Neural crest cell (in vitro differentiated cells): ENCODE measurements at regions not wholly inside any gene's neighbourhood (a gene's known extent, or its start where the extent isn't known, plus 50 kb on each side); places are given as distances from the start of the nearest gene placed in this dataset.

Experiments used
- DNase-seq: peaks from one replicate; pipeline ENCODE4 v3.0.0; 2021; ENCODE audit warnings: low read depth, mixed read lengths, low spot score
- H3K27ac Mint-ChIP-seq: one replicate; pipeline ENCODE4 v1.8.0; 2021; ENCODE audit warnings: mild to moderate bottlenecking, mixed read lengths; ENCODE audit not compliant: unreplicated experiment
- H3K27me3 Mint-ChIP-seq: 2 replicates; pipeline ENCODE4 v1.8.0; 2021; ENCODE audit warnings: low read depth, mild to moderate bottlenecking, mixed read lengths
- H3K36me3 Mint-ChIP-seq: 2 replicates; pipeline ENCODE4 v1.8.0; 2021; ENCODE audit warnings: low read depth, mild to moderate bottlenecking, mixed read lengths
- H3K4me1 Mint-ChIP-seq: 2 replicates; pipeline ENCODE4 v1.8.0; 2021; ENCODE audit warnings: mixed read lengths
- H3K4me3 Mint-ChIP-seq: one replicate; pipeline ENCODE4 v1.8.0; 2021; ENCODE audit warnings: mild to moderate bottlenecking, mixed read lengths
- H3K9me3 Mint-ChIP-seq: 2 replicates; pipeline ENCODE4 v1.8.0; 2021; ENCODE audit warnings: mixed read lengths
- CTCF ChIP-seq: fragments of 200-600 bp; sonication (generic); conservative IDR thresholded peaks from 2 replicates; pipeline ENCODE4 v1.5.0; 2021; ENCODE audit warnings: antibody characterized with exemption, mild to moderate bottlenecking

DNA sequence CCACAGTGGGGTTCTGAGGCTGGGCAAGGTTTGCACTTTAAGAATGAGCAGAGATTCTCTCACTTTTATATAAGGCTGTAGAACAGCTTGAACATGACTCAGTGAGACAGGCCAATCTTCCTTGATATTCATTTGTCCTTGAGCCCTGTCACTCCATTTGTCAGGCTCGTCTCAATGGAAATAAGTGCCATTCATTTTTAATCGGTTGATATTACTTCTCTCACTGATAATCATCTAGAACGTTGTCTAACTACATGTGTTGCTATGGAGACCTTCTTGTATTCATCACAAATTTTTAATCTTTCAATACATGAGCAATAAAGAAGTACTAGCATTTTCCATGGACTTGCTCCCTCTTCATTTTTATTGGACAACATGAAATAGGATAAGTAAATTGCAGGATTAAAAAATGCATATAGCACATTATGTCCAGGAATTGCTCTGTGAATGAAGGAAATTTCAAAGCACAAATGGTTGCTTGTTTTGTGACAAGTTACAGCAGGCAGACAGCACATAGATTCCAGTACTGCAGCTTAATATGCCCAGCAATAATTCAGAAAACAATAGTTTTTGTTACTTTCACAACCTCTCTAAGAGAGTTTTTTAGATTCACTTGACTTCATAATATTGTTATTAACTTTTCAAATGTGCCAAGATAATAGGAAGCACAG lies 1178.4 kb upstream of the ATXN8OS start:
- no peaks in the 10 kb centered on the region for H3K36me3 Mint-ChIP-seq
- no peak for TF ChIP-seq CTCF
- no peaks in the 10 kb centered on the region for H3K27me3 Mint-ChIP-seq
- no peak for DNase-seq
- no peak overlapping the region for H3K4me3 Mint-ChIP-seq
- peaks cover 3% of the 10 kb centered on the region for H3K9me3 Mint-ChIP-seq
- no peak overlapping the region for H3K27ac Mint-ChIP-seq
- no peaks in the 10 kb centered on the region for H3K4me1 Mint-ChIP-seq

DNA sequence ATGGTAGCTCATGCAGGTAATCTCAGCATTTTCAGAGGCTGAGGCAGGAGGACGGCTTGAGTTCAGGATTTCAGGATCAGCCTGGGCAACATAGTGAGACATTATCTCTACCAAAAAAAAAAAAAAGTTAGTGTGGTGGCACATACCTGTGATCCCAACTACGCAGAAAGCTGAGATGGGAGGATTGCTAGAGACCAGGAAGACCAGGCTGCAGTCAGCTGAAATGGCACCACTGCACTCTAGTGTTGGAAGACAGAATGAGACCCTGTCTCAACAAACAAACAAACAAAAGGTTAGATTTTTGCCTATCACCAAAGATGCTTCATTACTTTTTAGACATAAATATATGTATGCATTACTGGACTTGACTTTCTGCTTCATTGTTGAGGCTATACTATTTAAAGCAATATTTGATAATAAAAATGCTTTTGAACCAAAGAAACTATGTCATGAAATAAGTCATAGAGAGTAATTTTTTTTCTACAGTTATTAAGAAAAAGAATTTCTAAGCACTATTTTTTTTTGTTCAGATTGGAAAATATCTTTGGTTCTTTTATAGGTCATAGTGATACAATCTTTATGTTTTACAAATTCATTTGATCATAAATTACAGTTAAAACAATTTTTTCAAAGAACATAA lies 1180.1 kb upstream of the ATXN8OS start:
- no peaks in the 10 kb centered on the region for H3K36me3 Mint-ChIP-seq
- H3K27ac Mint-ChIP-seq: no peak overlapping the region
- peak; percentile 82 for TF ChIP-seq CTCF
- H3K4me1 Mint-ChIP-seq: no peaks in the 10 kb centered on the region
- H3K4me3 Mint-ChIP-seq: no peak overlapping the region
- no peaks in the 10 kb centered on the region for H3K27me3 Mint-ChIP-seq
- DNase-seq: peak; percentile 16
- H3K9me3 Mint-ChIP-seq: peaks cover 3% of the 10 kb centered on the region

GRCh38 chr13:68923995-68924394 lies 1183.6 kb upstream of the ATXN8OS start:
- TF ChIP-seq CTCF: no peak
- Mint-ChIP-seq H3K4me3 (no peak overlapping the region), H3K4me1 (no peaks in the 10 kb centered on the region)

DNA sequence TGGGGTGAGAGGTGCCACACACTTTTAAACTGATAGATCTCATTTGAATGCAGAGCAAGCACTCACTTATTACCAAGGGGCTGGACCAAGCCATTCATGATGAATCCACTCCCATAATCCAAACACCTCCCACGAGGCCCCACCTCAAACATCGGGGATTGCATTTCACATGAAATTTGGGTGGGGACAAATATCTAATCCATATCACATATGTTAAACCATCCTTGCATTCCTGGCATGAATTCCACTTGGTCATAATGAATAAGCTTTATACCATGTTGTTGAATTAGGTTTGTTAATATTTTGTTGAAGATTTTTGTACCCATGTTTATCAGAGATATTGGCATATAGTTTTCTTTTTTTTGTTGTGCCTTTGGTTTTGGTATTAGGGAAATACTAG lies 1198.7 kb upstream of the ATXN8OS start:
- Mint-ChIP-seq H3K27me3 (no peaks in the 10 kb centered on the region), H3K27ac (no peak overlapping the region), H3K4me3 (no peak overlapping the region), H3K4me1 (no peaks in the 10 kb centered on the region), H3K9me3 (peaks cover 32% of the 10 kb centered on the region), H3K36me3 (peaks cover 13% of the 10 kb centered on the region)
- no peak for TF ChIP-seq CTCF
- no peak for DNase-seq

More at GRCh38 chr13:68923995-68924394, 1183.6 kb upstream of the ATXN8OS start:
- DNase-seq: no peak
- H3K9me3 Mint-ChIP-seq: peaks cover 5% of the 10 kb centered on the region
- no peak overlapping the region for H3K27ac Mint-ChIP-seq
- H3K36me3 Mint-ChIP-seq: no peaks in the 10 kb centered on the region
- no peaks in the 10 kb centered on the region for H3K27me3 Mint-ChIP-seq

- Mint-ChIP-seq H3K36me3 (peaks cover 11% of the 10 kb centered on the region), H3K4me1 (no peaks in the 10 kb centered on the region), H3K27ac (no peak overlapping the region), H3K9me3 (peaks cover 28% of the 10 kb centered on the region), H3K4me3 (no peak overlapping the region), H3K27me3 (no peaks in the 10 kb centered on the region)
- DNase-seq: no peak
- no peak for TF ChIP-seq CTCF
Observed at GRCh38 chr13:68905186-68905585, 1202.4 kb upstream of the ATXN8OS start.
